ENCODE measurements at regions not wholly inside any gene's neighbourhood (a gene's known extent, or its start where the extent isn't known, plus 50 kb on each side); places are given as distances from the start of the nearest gene placed in this dataset.
"Not testable (repeated sequence)": the region's sequence is repeated elsewhere in the genome, so short reads cannot be mapped to it uniquely, and the experiment has no call there.

DNA sequence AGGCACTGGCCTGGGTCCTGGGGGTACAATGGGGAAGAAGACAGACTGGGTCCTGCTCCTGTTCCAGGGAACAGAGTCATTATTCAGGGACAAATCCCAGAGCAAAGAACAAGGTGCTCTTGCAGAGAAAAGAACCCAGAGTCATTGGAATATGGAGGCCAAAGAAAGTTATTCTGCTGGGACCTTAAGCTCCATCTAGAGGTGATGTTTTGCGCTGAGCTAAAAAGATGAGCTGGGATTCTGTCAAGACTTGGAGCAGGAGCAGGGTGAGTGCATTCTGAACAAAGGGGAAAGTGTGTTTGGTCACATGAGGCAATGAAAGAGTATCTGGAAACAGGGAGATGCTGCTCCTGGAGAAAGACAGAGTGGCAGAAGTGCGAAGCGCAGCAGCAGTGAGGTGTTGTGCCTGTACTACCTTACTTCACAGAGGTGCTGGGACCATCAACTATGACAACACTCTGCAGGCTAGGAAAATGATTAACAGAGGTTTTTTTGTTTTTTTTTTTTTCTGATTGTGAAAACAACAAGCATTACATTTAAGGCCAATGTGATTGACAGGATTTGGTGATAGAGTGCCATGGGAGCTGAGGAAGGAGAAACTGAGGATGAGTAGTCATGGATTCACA lies 95.3 kb upstream of the TNFSF11 start:
- no peak for DNase-seq (ENCODE audit: low read depth in 3 of 3)

DNA sequence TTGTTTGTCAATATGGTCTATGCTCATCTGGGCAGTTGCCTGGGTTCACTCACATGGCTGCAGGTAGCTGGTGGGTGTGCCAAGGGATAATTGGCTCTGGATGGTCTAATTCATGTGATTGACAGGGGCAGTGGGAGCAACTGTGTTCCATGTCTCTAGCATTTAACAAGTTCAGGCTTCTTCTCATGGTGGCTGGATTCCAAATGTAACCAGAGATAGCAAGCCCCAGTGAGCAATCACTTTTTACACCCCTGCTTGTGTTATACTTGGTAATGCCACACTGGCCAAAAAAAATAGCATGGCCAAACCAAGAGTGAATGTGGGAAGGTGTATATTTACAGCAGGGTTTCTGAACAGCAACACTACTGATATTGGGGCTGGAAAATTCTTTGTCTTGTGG lies 89.6 kb upstream of the TNFSF11 start:
- no peak for DNase-seq (ENCODE audit: low read depth in 3 of 3)

DNA sequence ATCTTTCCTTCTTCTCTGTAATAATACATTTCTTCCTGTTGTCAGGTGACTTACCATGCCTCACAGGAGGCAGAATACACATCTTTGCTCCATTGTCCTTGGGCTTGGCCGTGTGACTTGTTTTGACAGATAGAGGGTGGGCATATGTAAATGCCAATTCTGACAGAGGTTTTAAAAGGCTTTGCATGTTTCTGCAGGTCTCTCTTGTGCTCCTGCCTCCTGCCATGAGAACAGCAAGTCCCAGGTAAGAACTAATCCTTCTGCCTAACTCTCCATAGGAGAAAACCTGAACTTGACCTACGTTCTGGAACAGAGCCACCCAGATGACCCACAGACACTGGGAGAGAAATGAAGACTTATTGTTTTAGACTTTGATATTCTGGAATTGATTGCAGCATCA lies 88.7 kb upstream of the TNFSF11 start:
- DNase-seq (ENCODE audit: low read depth in 3 of 3) = no peak

DNA sequence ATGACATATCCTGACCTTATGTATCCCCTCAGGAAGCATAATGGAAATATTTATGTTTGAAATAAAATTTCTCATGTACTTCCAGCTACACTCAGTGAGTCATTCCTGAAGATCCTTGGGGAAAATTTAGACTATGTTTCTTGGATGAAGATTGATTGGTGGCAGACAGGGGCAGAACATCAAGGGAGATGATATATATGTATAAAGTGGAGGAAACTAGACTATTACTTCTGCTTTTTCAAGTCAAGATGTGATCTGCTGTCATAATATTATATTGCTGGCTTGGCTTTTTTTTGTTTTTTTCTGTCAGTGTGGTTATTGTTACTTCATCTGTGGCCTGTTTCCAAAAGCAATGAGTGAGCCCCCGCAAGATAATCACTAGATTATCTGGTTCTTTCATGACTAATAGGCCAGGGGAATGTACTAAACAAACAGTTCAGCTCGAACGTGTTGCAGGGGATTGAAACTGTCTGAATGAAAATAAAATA lies 87.2 kb upstream of the TNFSF11 start:
- no peak for DNase-seq (ENCODE audit: low read depth in 3 of 3)

DNA sequence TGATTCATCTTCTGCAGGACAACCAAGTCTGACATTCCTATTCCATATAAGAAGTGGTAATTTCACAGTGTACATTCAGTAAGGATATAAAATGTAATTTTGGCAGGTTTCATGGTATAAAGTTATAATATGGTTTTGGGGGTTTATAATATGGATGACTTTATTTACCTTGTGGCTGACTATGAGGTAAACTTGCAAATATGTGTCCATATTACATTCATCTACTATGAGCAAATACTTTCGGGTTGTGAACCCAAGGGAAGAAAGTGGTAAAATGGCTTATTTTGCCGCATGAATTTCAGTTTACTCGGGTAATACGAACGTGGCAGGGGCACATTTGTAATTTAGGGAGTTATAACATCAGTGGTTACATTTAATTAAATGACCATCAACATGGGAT lies 86.7 kb upstream of the TNFSF11 start:
- DNase-seq (ENCODE audit: low read depth in 3 of 3) = no peak

DNA sequence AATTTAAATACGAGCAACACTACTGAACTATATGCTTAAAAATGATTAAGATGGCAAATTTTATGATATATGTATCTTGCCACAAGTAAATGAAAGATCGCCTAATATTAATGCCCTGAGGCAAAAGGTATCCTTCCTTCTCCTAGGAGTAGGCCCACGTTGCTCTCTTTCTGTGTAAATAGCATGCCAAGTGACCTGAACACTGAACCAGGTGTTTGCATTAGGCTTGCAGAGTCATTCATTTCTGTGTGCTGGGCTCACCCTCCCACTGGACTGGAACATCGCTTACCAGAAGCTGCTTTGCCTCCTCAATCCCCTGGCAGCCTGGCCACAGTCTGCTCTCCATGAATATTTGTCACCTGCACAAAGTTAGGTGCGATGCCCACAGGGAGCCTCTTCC lies 83.3 kb upstream of the TNFSF11 start:
- DNase-seq (ENCODE audit: low read depth in 3 of 3) = no peak

DNA sequence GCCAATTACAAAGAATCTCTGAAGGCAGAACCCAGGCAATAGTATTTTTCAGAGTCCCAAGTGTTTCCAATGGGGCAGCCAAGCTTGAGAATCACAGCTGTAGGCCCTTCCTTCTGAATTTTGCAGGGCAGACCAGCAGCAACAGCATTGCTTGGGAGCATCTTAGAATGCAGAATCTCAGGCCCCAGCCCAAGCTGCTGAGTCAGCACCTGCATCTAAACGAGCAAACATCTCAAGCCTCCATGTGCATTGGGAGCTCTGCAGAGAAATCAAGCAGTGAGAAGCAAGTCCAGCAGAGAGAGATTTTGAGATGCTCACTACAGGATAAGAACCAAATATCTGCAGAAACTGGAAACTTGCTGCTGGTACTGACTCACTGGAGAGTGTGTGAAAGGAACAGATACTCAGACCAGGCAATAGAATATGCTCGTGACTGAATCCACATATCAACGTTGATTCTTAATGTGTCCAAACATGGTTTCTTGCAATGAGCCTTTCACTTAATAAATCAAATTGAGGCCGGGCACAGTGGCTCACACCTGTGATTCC lies 81.5 kb upstream of the TNFSF11 start:
- no peak for DNase-seq (ENCODE audit: low read depth in 3 of 3)

DNA sequence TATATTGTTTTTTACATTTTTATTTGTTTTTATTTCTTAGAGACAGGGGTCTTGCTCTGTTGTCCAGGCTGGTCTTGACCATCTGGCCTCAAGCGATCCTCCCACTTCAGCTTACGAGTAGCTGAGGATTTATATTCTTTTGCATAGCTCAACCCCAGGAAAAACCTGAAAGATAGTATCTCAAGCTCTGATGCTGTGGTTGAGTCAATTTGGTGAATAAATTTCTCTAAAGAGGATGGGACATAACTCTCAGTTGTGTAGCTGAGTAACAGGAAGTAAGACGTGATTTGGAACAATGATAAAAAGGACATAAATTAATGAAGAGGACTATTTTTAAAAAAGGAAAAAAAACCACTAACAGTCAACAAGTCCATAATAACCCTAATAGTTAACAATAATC lies 79.8 kb upstream of the TNFSF11 start:
- no peak for DNase-seq (ENCODE audit: low read depth in 3 of 3)

DNA sequence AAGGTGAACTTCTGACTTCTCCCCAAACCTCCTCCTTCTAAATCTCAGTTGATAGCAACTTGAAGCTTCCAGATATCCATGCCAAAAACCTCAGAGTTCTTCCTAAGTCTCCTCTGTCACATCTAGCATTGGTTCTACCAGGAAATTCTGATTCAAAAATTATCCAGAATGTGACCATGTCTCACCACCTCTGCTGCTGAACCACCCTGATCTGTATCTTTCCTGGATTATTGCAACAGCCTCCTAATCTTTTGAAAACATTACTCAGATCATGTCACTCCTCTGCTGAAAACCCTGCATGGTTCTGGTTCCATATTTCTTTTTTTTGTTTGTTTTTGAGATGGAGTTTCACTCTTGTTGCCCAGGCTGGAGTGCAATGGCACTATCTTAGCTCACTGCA lies 78.7 kb upstream of the TNFSF11 start:
- DNase-seq (ENCODE audit: low read depth in 3 of 3) = no peak

DNA sequence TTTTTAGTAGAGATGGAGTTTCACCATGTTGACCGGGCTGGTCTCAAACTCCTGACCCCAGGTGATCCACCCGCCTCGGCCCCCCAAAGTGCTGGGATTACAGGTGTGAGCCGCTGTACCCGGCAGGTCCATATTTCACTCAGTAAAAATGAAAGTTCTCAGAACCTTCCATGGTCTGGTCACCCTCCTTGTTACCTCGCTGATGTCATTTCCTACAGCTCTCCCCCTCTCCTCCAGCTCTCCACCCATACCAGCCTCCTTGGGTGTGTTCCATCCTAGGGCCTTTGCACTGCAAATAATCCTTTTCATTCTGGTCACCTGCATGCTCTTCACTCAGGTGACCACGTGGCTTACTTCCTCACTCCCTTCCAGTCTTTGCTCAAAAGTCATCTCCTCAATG lies 78.2 kb upstream of the TNFSF11 start:
- no peak for DNase-seq (ENCODE audit: low read depth in 3 of 3)

DNA sequence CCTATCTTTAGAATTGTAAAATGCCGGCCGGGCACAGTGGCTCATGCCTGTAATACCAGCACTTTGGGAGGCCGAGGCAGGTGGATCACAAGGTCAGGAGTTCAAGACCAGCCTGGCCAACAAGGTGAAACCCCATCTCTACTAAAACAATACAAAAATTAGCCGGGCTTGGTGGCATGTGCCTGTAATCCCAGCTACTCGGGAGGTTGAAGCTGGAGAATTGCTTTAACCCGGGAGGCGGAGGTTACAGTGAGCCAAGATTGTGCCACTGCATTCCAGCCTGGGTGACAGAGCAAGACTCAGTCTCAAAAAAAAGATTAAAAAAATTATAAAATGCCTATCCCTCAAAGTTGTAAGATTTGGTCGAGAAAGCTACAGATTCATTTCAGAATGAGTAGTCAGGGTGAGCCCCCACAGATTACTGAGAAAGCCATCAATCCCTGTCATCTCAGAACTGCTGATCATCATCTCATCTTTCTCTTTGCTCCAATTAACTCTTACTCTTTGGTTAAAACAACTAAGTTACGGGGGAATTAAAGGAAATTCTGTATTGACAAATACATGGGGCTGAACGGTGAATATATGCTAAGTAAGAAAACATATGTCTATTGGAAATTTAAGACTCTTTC lies 76.9 kb upstream of the TNFSF11 start:
- not testable (repeated sequence) for DNase-seq (ENCODE audit: low read depth in 3 of 3)

DNA sequence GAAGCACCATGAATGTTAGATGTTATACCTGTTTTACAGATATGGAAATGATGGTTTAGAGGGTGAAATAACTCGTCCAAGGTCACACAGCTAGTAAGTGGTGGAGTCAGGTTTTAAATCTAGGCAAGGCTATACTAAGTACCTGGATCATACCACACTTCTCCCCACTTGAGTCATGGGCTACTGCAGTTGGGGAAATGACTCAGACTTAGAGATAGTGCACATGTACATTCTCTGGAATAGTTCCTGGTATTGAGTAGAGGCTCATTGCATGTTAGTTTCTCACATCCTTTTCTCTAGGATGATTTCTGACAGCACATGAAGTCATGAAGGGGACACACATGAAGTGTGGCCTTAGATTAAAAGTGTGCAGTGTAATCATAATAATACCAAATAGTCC lies 76.2 kb upstream of the TNFSF11 start:
- no peak for DNase-seq (ENCODE audit: low read depth in 3 of 3)

DNA sequence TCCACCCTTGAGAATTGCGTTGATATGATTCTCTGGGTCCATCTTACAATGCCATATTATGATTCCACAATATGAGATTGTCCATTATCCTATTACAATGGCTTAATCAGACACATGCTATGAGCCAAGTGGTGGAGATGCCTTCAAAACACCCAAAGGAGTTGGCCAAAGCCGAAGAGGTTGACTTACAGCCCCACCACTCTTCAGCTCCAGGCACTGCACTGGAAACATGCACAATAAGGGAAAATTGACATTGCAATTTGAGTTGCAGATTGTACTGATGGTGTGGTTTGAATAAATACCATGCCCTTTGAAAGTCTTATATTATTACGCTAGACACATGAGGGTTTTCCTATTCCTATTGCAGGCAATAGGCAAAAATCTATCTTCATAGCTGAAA lies 75.4 kb upstream of the TNFSF11 start:
- no peak for DNase-seq (ENCODE audit: low read depth in 3 of 3)

Data from stimulated activated CD4-positive, alpha-beta T cell treated with anti-CD3 and anti-CD28 coated beads, TNF-alpha, amount 100 ng/mL, for 4 hours (primary cell).